ENCODE measurements at regions not wholly inside any gene's neighbourhood (a gene's known extent, or its start where the extent isn't known, plus 50 kb on each side); places are given as distances from the start of the nearest gene placed in this dataset.

DNA sequence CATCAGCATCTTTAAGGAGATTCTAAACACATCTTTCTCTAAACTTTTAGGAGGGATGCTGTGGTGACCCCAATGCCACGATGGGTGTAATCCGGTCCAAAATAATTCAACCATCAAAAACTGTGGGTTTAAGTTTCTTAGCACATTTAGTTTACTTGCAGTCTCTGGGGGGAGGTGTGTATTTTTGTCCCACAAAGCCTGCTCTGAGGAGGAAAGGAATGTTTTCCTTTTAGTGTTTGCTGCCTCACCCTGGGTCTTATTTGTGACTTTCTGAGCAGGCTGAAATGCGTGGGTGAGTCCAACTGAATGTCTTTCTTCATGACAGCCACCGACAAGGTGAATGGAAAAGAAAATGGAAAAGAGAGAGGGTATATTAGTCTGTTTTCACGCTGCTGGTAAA is 1324.7 kb downstream of the AACS start:
- Histone ChIP-seq H2BK15ac (ENCODE audit: low read length) (no peak overlapping the region), H2BK120ac (replicated peaks; ENCODE audit: low read depth, low read length) (no peak overlapping the region), H2AK5ac (ENCODE audit: low read depth, low read length) (no peak overlapping the region), H3K4ac (replicated peaks; ENCODE audit: insufficient read length, low read depth, low read length) (peak overlapping the region; percentile 28), H4K8ac (ENCODE audit: extremely low read depth, insufficient read depth, low read length) (no peak overlapping the region), H3K9ac (replicated peaks in 1 of 4; ENCODE audit: extremely low read depth in 1 of 4, low read depth in 3 of 4, low read length in 3 of 4) (no peak overlapping the region), H3K9me3 (ENCODE audit: insufficient read depth in 2 of 2, low read depth in 1 of 2, low read length in 1 of 2) (no peaks in the 10 kb centered on the region), H3K27ac (ENCODE audit: low read depth, low read length) (no peak overlapping the region), H3K79me2 (ENCODE audit: control insufficient read depth in 1 of 2, insufficient read depth in 2 of 2, low read length in 2 of 2) (no peaks in the 10 kb centered on the region), H2BK12ac (ENCODE audit: low read depth, low read length) (no peak overlapping the region), H3K4me2 (ENCODE audit: insufficient read depth in 1 of 2, low read depth in 2 of 2, low read length in 2 of 2) (no peak overlapping the region), H2BK20ac (ENCODE audit: low read length) (no peak overlapping the region), H3K23me2 (ENCODE audit: low read depth, low read length) (no peaks in the 10 kb centered on the region), H3K56ac (replicated peaks; ENCODE audit: insufficient read length, low read depth, low read length) (no peak overlapping the region), H3K23ac (ENCODE audit: insufficient read length) (no peak overlapping the region), H4K91ac (replicated peaks; ENCODE audit: insufficient read length, low read length) (no peak overlapping the region), H3K27me3 (replicated peaks in 1 of 4; ENCODE audit: control insufficient read depth in 3 of 4, extremely low read depth in 1 of 4, insufficient read depth in 3 of 4, low read length in 3 of 4) (no peaks in the 10 kb centered on the region), H2BK5ac (ENCODE audit: low read depth, low read length) (no peak overlapping the region), H3K36me3 (ENCODE audit: control insufficient read depth in 2 of 4, insufficient read depth in 4 of 4, low read length in 3 of 4) (no peaks in the 10 kb centered on the region), H3K4me3 (ENCODE audit: extremely low read depth in 1 of 4, insufficient read depth in 2 of 4, low read depth in 3 of 4, low read length in 4 of 4) (no peak overlapping the region), H4K5ac (ENCODE audit: insufficient read length, low read depth, low read length) (no peak overlapping the region), H3K14ac (ENCODE audit: insufficient read length) (no peak overlapping the region), H3K18ac (ENCODE audit: extremely low read depth, low read length) (no peak overlapping the region), H2AFZ (ENCODE audit: low read length) (no peak overlapping the region), H3K4me1 (replicated peaks in 1 of 4; ENCODE audit: control insufficient read depth in 3 of 4, insufficient read depth in 4 of 4, low read length in 3 of 4) (peaks cover 0 to 5% (median 2%) of the 10 kb centered on the region in 4 experiments; a peak in 3 of 7 replicates), H4K20me1 (replicated peaks in 1 of 2; ENCODE audit: control insufficient read depth in 1 of 2, insufficient read depth in 2 of 2, low read length in 2 of 2) (no peaks in the 10 kb centered on the region), H3K79me1 (ENCODE audit: low read depth, low read length) (no peaks in the 10 kb centered on the region)
- POLR2A ChIA-PET (ENCODE audit: partially characterized antibody): no interaction called here
- CTCF ChIA-PET (ENCODE audit: partially characterized antibody): interaction anchor here (1.1 kb wide), 1 partner anchor 27 kb away, joined by 4 read pairs; no protein-coding TSS in a partner anchor
- no peak for FAIRE-seq
- no peak for DNase-seq (ENCODE audit: low read depth in 1 of 2, low spot score in 2 of 2)
- 86% methylated on average over 5 of the region's 5 CpGs; no CpG with 5 or more reads in 1 of the 2 experiments for WGBS, 2 experiments (ENCODE audit: extremely low coverage in 1 of 2, insufficient coverage in 1 of 2, insufficient read length in 1 of 2, insufficient replicate concordance in 2 of 2, low coverage in 1 of 2, low lambda C conversion rate in 2 of 2, missing lambda C conversion rate in 1 of 2)
- TF ChIP-seq BACH1 (IDR thresholded peaks at IDR 0.05; ENCODE audit: low read length) (no peak), KDM4A (IDR thresholded peaks at IDR 0.05; ENCODE audit: low read depth, low read length, severe bottlenecking) (no peak), JUN (IDR thresholded peaks at IDR 0.05; ENCODE audit: low read depth, low read length) (no peak), HDAC2 (IDR thresholded peaks at IDR 0.05; ENCODE audit: borderline replicate concordance in 1 of 2, low read depth in 2 of 2, low read length in 2 of 2) (no peak), CHD2 (IDR thresholded peaks at IDR 0.05; ENCODE audit: low read length) (no peak), RFX5 (IDR thresholded peaks at IDR 0.05; ENCODE audit: borderline replicate concordance, low read depth, low read length) (no peak), SP2 (IDR thresholded peaks at IDR 0.05; ENCODE audit: low read length) (no peak), CBX8 (IDR thresholded peaks at IDR 0.05; ENCODE audit: borderline replicate concordance, low read depth, low read length) (no peak), POLR2AphosphoS5 (IDR thresholded peaks at IDR 0.05; ENCODE audit: low read depth, low read length) (no peak), TEAD4 (IDR thresholded peaks at IDR 0.05; ENCODE audit: low read depth, low read length) (no peak), PHF8 (conservative IDR thresholded peaks at IDR 0.05; ENCODE audit: low read depth, low read length) (no peak), SP1 (IDR thresholded peaks at IDR 0.05; ENCODE audit: low read depth, low read length) (no peak), SUZ12 (IDR thresholded peaks at IDR 0.05; ENCODE audit: low read length) (no peak), TBP (IDR thresholded peaks at IDR 0.05; ENCODE audit: low read depth, low read length) (no peak), BCL11A (IDR thresholded peaks at IDR 0.05; ENCODE audit: low read depth in 2 of 2, low read length in 2 of 2) (no peak)
- TF ChIP-seq, protein P1, sequence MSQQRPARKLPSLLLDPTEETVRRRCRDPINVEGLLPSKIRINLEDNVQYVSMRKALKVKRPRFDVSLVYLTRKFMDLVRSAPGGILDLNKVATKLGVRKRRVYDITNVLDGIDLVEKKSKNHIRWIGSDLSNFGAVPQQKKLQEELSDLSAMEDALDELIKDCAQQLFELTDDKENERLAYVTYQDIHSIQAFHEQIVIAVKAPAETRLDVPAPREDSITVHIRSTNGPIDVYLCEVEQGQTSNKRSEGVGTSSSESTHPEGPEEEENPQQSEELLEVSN (IDR thresholded peaks at IDR 0.05): no peak
